HEK293 (cell line): ENCODE measurements at regions not wholly inside any gene's neighbourhood (a gene's known extent, or its start where the extent isn't known, plus 50 kb on each side); places are given as distances from the start of the nearest gene placed in this dataset.

Experiments
- BCL11A ChIP-seq: fragments of 450-650 bp; formaldehyde crosslinking; IDR thresholded peaks from 2 replicates; pipeline ENCODE4 v1.5.1; 2016; ENCODE audit warnings: low read depth, missing biosample characterization, missing genetic modification characterization
- MYNN ChIP-seq: fragments of 450-650 bp; formaldehyde crosslinking; IDR thresholded peaks from 2 replicates; pipeline ENCODE4 v1.5.1; 2016; ENCODE audit warnings: missing biosample characterization, missing genetic modification characterization, borderline replicate concordance
- RBAK ChIP-seq: fragments of 450-650 bp; formaldehyde crosslinking; IDR thresholded peaks from 2 replicates; pipeline ENCODE4 v1.5.1; 2016; ENCODE audit warnings: missing biosample characterization, missing genetic modification characterization
- REPIN1 ChIP-seq: fragments of 450-650 bp; formaldehyde crosslinking; IDR thresholded peaks from 2 replicates; pipeline ENCODE4 v1.5.1; 2017; ENCODE audit warnings: missing biosample characterization, missing genetic modification characterization, low read depth
- TCF7L2 ChIP-seq: IDR thresholded peaks from 2 replicates; pipeline ENCODE4 v1.6.1; 2011; ENCODE audit warnings: low read depth, mild to moderate bottlenecking, inconsistent platforms, low read length, moderate library complexity, borderline replicate concordance
- WT1 ChIP-seq: fragments of 450-650 bp; formaldehyde crosslinking; IDR thresholded peaks from 2 replicates; pipeline ENCODE4 v1.5.1; 2016; ENCODE audit warnings: missing biosample characterization, missing genetic modification characterization
- ZBTB21 ChIP-seq: fragments of 450-650 bp; formaldehyde crosslinking; IDR thresholded peaks from 2 replicates; pipeline ENCODE4 v1.5.1; 2017; ENCODE audit warnings: missing biosample characterization, missing genetic modification characterization
- ZFP37 ChIP-seq: fragments of 450-650 bp; formaldehyde crosslinking; IDR thresholded peaks from 2 replicates; pipeline ENCODE4 v1.5.1; 2016; ENCODE audit warnings: missing biosample characterization, missing genetic modification characterization
- ZNF274 ChIP-seq, 2 experiments: fragments of 200-500 bp in 1 of 2; fragments of 450-650 bp in 1 of 2; sonication (Bioruptor generic) in 1 of 2; formaldehyde crosslinking in 1 of 2; IDR thresholded peaks; 2 replicates each; pipeline versions ENCODE4 v1.5.1 to v1.6.1; 2014 to 2016; ENCODE audit warnings: borderline replicate concordance in 1 of 2, inconsistent platforms in 1 of 2, low read length in 1 of 2, missing biosample characterization in 1 of 2, missing genetic modification characterization in 1 of 2
- ZNF350 ChIP-seq: fragments of 450-650 bp; formaldehyde crosslinking; IDR thresholded peaks from 2 replicates; pipeline ENCODE4 v1.5.0; 2017; ENCODE audit warnings: missing biosample characterization, mild to moderate bottlenecking, missing genetic modification characterization
- TF ChIP-seq, protein P1 (sequence below): fragments of 450-650 bp; formaldehyde crosslinking; IDR thresholded peaks from 2 replicates; pipeline ENCODE4 v1.5.1; 2016; ENCODE audit warnings: missing biosample characterization, missing genetic modification characterization

GRCh38 chr10:52682766-52683165, 89.8 kb downstream of the MBL2 start:
- TF ChIP-seq ZNF274 (IDR thresholded peaks at IDR 0.05; ENCODE audit: low read length) (no peak), ZNF274 (tag by site-specific recombination; IDR thresholded peaks at IDR 0.05; ENCODE audit: borderline replicate concordance) (no peak), TCF7L2 (no peak), ZNF350 (no peak), ZFP37 (tag by site-specific recombination) (no peak), ZBTB21 (tag by site-specific recombination) (no peak), BCL11A (tag by site-specific recombination) (no peak), REPIN1 (tag by site-specific recombination) (no peak), MYNN (tag by site-specific recombination) (no peak), WT1 (tag by site-specific recombination) (no peak), RBAK (tag by site-specific recombination) (no peak)
- TF ChIP-seq, protein P1, sequence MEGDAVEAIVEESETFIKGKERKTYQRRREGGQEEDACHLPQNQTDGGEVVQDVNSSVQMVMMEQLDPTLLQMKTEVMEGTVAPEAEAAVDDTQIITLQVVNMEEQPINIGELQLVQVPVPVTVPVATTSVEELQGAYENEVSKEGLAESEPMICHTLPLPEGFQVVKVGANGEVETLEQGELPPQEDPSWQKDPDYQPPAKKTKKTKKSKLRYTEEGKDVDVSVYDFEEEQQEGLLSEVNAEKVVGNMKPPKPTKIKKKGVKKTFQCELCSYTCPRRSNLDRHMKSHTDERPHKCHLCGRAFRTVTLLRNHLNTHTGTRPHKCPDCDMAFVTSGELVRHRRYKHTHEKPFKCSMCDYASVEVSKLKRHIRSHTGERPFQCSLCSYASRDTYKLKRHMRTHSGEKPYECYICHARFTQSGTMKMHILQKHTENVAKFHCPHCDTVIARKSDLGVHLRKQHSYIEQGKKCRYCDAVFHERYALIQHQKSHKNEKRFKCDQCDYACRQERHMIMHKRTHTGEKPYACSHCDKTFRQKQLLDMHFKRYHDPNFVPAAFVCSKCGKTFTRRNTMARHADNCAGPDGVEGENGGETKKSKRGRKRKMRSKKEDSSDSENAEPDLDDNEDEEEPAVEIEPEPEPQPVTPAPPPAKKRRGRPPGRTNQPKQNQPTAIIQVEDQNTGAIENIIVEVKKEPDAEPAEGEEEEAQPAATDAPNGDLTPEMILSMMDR (tag by site-specific recombination): no peak
